Neural progenitor cell (in vitro differentiated cells): ENCODE measurements at regions not wholly inside any gene's neighbourhood (a gene's known extent, or its start where the extent isn't known, plus 50 kb on each side); places are given as distances from the start of the nearest gene placed in this dataset.

Source experiments
- DNase-seq: peaks from one replicate; pipeline ENCODE4 v3.0.0-alpha.2; 2016; ENCODE audit warnings: low spot score
- H2AFZ ChIP-seq: fragments of 200-600 bp; sonication (generic); replicated peaks from 2 replicates; pipeline ENCODE4 v1.6.1; 2016; ENCODE audit warnings: antibody characterized with exemption
- H3F3A ChIP-seq: fragments of 200-600 bp; sonication (generic); 2 replicates; pipeline ENCODE4 v1.6.1; 2016; ENCODE audit warnings: antibody characterized with exemption, low read depth
- H3K27ac ChIP-seq: fragments of 200-600 bp; sonication (generic); 2 replicates; pipeline ENCODE4 v1.5.1; 2016; ENCODE audit warnings: mild to moderate bottlenecking
- H3K27me3 ChIP-seq: fragments of 200-600 bp; sonication (generic); 2 replicates; pipeline ENCODE4 v1.6.1; 2016; ENCODE audit warnings: mild to moderate bottlenecking, moderate library complexity
- H3K36me3 ChIP-seq: fragments of 200-600 bp; sonication (generic); 2 replicates; pipeline ENCODE4 v1.5.1; 2016
- H3K4me1 ChIP-seq: fragments of 200-600 bp; sonication (generic); 2 replicates; pipeline ENCODE4 v1.6.1; 2016; ENCODE audit warnings: mixed run types
- H3K4me2 ChIP-seq: fragments of 200-600 bp; sonication (generic); 2 replicates; pipeline ENCODE4 v1.6.1; 2016
- H3K4me3 ChIP-seq: fragments of 200-600 bp; sonication (generic); 2 replicates; pipeline ENCODE4 v1.5.1; 2016
- H3K79me2 ChIP-seq: fragments of 200-600 bp; sonication (generic); 2 replicates; pipeline ENCODE4 v1.6.1; 2016; ENCODE audit warnings: low read depth
- H3K9ac ChIP-seq: fragments of 200-600 bp; sonication (generic); 2 replicates; pipeline ENCODE4 v1.6.1; 2016
- H3K9me3 ChIP-seq: fragments of 200-600 bp; sonication (generic); 2 replicates; pipeline ENCODE4 v1.5.1; 2016; ENCODE audit warnings: low read depth
- H4K20me1 ChIP-seq: fragments of 200-600 bp; sonication (generic); 2 replicates; pipeline ENCODE4 v1.6.1; 2016; ENCODE audit warnings: low read depth
- H3K27ac Mint-ChIP-seq: 3 replicates; pipeline ENCODE4 v1.8.0; 2021; ENCODE audit warnings: mixed read lengths
- H3K27me3 Mint-ChIP-seq: 2 replicates; pipeline ENCODE4 v1.8.0; 2022; ENCODE audit warnings: low read depth, mild to moderate bottlenecking, inconsistent platforms, moderate library complexity, mixed read lengths; ENCODE audit not compliant: insufficient read depth
- H3K36me3 Mint-ChIP-seq: 3 replicates; pipeline ENCODE4 v1.8.0; 2021; ENCODE audit warnings: mixed read lengths
- H3K4me1 Mint-ChIP-seq: 3 replicates; pipeline ENCODE4 v1.8.0; 2021; ENCODE audit warnings: mixed read lengths
- H3K4me3 Mint-ChIP-seq: 3 replicates; pipeline ENCODE4 v1.8.0; 2021; ENCODE audit warnings: mild to moderate bottlenecking, moderate library complexity, mixed read lengths
- H3K9me3 Mint-ChIP-seq: 3 replicates; pipeline ENCODE4 v1.8.0; 2020; ENCODE audit warnings: mixed read lengths
- EZH2 ChIP-seq: fragments of 200-600 bp; sonication (generic); IDR thresholded peaks from 2 replicates; pipeline ENCODE4 v1.6.1; 2017; ENCODE audit warnings: antibody characterized with exemption, mild to moderate bottlenecking, moderate library complexity
- EZH2phosphoT487 ChIP-seq: fragments of 200-600 bp; sonication (generic); IDR thresholded peaks from 2 replicates; pipeline ENCODE4 v1.6.1; 2017; ENCODE audit warnings: antibody characterized with exemption
- TF ChIP-seq, protein P1 (sequence below): fragments of 200-600 bp; sonication (generic); IDR thresholded peaks from 2 replicates; pipeline ENCODE4 v1.5.1; 2017; ENCODE audit warnings: antibody characterized with exemption, mild to moderate bottlenecking

DNA sequence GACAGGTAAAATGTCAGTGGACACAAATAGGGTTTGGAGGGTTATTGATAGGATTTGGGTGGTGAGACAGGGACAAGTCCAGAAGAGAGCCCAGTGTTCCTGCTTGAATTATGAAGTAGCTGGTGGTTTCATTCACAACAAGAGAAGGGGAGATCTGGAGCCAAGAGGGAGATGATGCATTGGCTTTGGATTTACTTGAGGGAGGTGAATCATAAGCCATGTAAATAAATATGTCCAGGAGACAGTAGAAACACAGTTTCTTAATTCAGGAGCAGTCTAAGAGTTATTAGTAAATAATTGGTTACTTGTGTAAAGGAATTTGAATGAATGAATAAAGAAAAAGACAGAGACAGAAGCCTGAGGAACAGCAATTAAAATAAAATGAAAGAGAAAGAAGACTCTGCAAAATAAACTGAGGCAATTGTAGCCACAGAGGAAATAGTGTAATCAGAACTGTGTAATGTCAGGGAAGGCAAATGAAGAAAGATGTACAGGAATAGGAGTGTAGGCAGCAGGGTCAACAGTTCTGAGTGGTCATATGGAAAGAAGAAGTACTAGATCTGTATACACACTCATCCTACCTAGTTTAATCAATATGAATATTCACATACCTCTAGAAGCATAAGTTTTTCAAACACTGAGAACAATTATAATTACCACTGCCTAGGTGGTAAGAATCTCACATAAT is 50.2 kb upstream of the CXCL8 start:
- H4K20me1 ChIP-seq, result no peaks in the 10 kb centered on the region
- Mint-ChIP-seq H3K27ac (no peak overlapping the region), H3K27me3 (no peaks in the 10 kb centered on the region), H3K4me1 (no peaks in the 10 kb centered on the region), H3K4me3 (no peak overlapping the region), H3K36me3 (no peaks in the 10 kb centered on the region), H3K9me3 (no peaks in the 10 kb centered on the region)
- no peaks in the 10 kb centered on the region for H3K79me2 ChIP-seq
- H3K4me2 ChIP-seq, result no peak overlapping the region
- H3K9me3 ChIP-seq, result no peaks in the 10 kb centered on the region
- no peak overlapping the region for H3K4me3 ChIP-seq
- no peak for TF ChIP-seq EZH2
- TF ChIP-seq EZH2phosphoT487, result no peak
- TF ChIP-seq, protein P1, sequence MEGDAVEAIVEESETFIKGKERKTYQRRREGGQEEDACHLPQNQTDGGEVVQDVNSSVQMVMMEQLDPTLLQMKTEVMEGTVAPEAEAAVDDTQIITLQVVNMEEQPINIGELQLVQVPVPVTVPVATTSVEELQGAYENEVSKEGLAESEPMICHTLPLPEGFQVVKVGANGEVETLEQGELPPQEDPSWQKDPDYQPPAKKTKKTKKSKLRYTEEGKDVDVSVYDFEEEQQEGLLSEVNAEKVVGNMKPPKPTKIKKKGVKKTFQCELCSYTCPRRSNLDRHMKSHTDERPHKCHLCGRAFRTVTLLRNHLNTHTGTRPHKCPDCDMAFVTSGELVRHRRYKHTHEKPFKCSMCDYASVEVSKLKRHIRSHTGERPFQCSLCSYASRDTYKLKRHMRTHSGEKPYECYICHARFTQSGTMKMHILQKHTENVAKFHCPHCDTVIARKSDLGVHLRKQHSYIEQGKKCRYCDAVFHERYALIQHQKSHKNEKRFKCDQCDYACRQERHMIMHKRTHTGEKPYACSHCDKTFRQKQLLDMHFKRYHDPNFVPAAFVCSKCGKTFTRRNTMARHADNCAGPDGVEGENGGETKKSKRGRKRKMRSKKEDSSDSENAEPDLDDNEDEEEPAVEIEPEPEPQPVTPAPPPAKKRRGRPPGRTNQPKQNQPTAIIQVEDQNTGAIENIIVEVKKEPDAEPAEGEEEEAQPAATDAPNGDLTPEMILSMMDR, result no peak
- H3K27ac ChIP-seq, result no peak overlapping the region
- no peaks in the 10 kb centered on the region for H3K4me1 ChIP-seq
- no peaks in the 10 kb centered on the region for H3F3A ChIP-seq
- no peaks in the 10 kb centered on the region for H3K27me3 ChIP-seq
- no peak for DNase-seq
- no peak overlapping the region for H3K9ac ChIP-seq
- no peaks in the 10 kb centered on the region for H3K36me3 ChIP-seq
- no peak overlapping the region for H2AFZ ChIP-seq
